GM12878 (cell line): ENCODE measurements at regions not wholly inside any gene's neighbourhood (a gene's known extent, or its start where the extent isn't known, plus 50 kb on each side); places are given as distances from the start of the nearest gene placed in this dataset.

ENCODE experiments used
- ATF3 ChIP-seq: IDR thresholded peaks from 2 replicates; pipeline ENCODE4 v1.6.1; 2011; ENCODE audit warnings: low read depth, mild to moderate bottlenecking, low read length, moderate library complexity, borderline replicate concordance; ENCODE audit errors: extremely low read depth
- CREM ChIP-seq: IDR thresholded peaks from 2 replicates; pipeline ENCODE4 v1.6.1; 2014; ENCODE audit warnings: antibody characterized with exemption, low read depth
- ESRRA ChIP-seq: IDR thresholded peaks from 2 replicates; pipeline ENCODE4 v1.6.1; 2012; ENCODE audit warnings: mild to moderate bottlenecking, low read length, improper control_type of control experiment
- JUND ChIP-seq: IDR thresholded peaks from 2 replicates; pipeline ENCODE4 v1.6.1; 2012; ENCODE audit warnings: low read depth, mild to moderate bottlenecking, low read length, improper control_type of control experiment, moderate library complexity
- MAX ChIP-seq: IDR thresholded peaks from 2 replicates; pipeline ENCODE4 v1.6.1; 2012; ENCODE audit warnings: low read depth, low read length, improper control_type of control experiment
- NRF1 ChIP-seq: conservative IDR thresholded peaks from 2 replicates; pipeline ENCODE4 v1.6.1; 2011; ENCODE audit warnings: mild to moderate bottlenecking, low read depth, low read length, improper control_type of control experiment
- PAX5 ChIP-seq: IDR thresholded peaks from 2 replicates; pipeline ENCODE4 v1.6.1; 2011; ENCODE audit warnings: low read depth, low read length, borderline replicate concordance
- TBL1XR1 ChIP-seq: IDR thresholded peaks from 2 replicates; pipeline ENCODE4 v1.6.1; 2012; ENCODE audit warnings: low read depth, low read length, improper control_type of control experiment

DNA sequence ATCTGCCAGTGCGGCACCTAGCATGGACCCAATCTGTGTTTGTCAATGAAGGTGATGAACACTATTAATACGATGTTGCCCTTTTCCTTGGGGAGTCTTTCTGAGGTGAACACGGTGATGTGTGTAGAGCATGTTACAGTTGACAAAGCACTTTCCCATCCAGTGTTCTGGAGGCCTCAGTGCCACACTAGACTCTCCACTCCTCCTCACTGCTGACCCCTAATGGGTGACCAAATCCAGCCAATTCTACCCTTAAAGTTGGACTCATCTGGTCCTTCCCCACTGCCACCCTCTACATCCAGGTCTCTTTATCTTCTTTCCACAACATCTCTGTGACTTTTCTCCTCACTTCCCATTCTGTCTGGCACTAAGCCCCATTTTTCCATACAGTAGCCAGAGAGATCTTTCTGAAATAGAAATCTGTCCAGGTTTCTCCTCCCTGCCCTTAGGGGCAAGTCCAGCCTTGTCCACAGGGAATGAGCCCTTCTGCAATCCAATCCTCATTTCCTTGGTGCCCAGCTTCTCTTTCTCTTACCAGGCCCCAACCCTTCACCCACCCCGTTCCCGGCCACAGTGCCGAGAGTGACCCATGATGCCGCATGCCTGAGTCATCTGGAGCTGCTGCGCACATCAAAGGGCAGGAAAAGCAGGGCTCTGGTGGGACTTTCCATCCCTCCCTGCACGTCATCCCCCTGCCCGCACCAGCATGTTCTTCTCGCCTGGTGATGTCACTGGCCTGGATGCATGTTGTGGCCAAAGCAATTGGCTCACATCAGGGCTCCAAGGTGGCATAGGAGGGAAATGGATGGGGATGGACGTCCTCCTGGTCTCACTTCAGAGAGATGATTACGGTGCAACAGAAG, 64.2 kb downstream of the RASSF10 start:
- TF ChIP-seq ATF3 = no peak
- no peak for TF ChIP-seq MAX
- TF ChIP-seq TBL1XR1 = no peak
- TF ChIP-seq ESRRA = no peak
- no peak for TF ChIP-seq NRF1
- 0 out of 2 replicates have a peak, but pooled peaks have one; percentile 18 for TF ChIP-seq PAX5
- TF ChIP-seq CREM = peak; percentile 48; the same call in 1 of the 2 replicates
- TF ChIP-seq JUND = no peak
